HFF-Myc (cell line): ENCODE measurements at regions not wholly inside any gene's neighbourhood (a gene's known extent, or its start where the extent isn't known, plus 50 kb on each side); places are given as distances from the start of the nearest gene placed in this dataset.

Experiments used
- DNase-seq: peaks from one replicate; pipeline ENCODE4 v3.0.0-alpha.2; 2011; ENCODE audit warnings: low read depth; ENCODE audit errors: extremely low read depth
- H3K4me3 ChIP-seq: replicated peaks from 2 replicates; pipeline ENCODE4 v1.5.1; 2011; ENCODE audit warnings: low read depth, mild to moderate bottlenecking, control low read depth, low read length
- CTCF ChIP-seq: IDR thresholded peaks from 2 replicates; pipeline ENCODE4 v1.5.1; 2012; ENCODE audit warnings: mild to moderate bottlenecking, low read depth, low read length, control low read depth; ENCODE audit errors: missing control alignments

- no peak for TF ChIP-seq CTCF
- no peak overlapping the region for H3K4me3 ChIP-seq
- DNase-seq, result no peak
These were observed 207.1 kb downstream of the ERMARD start for GRCh38 chr6:169958510-169958909.

- DNase-seq, result no peak
- no peak overlapping the region for H3K4me3 ChIP-seq
- no peak for TF ChIP-seq CTCF
These were observed 206.0 kb downstream of the ERMARD start for GRCh38 chr6:169957351-169957963.

- no peak for DNase-seq
- H3K4me3 ChIP-seq, result no peak overlapping the region
- TF ChIP-seq CTCF, result no peak
These were observed 205.2 kb downstream of the ERMARD start for GRCh38 chr6:169956580-169956979.

GRCh38 chr6:169955731-169956437 is 204.5 kb downstream of the ERMARD start:
- no peak overlapping the region for H3K4me3 ChIP-seq
- no peak for TF ChIP-seq CTCF
- DNase-seq, result no peak

GRCh38 chr6:169954977-169955376 is 203.6 kb downstream of the ERMARD start:
- H3K4me3 ChIP-seq, result no peak overlapping the region
- no peak for TF ChIP-seq CTCF
- DNase-seq, result no peak

GRCh38 chr6:169953686-169954085 is 202.3 kb downstream of the ERMARD start:
- no peak overlapping the region for H3K4me3 ChIP-seq
- no peak for TF ChIP-seq CTCF
- DNase-seq, result no peak

- H3K4me3 ChIP-seq, result no peak overlapping the region
- no peak for DNase-seq
- no peak for TF ChIP-seq CTCF
These were observed 199.1 kb downstream of the ERMARD start for GRCh38 chr6:169950558-169950957.
